HUES64 (cell line): ENCODE measurements at regions not wholly inside any gene's neighbourhood (a gene's known extent, or its start where the extent isn't known, plus 50 kb on each side); places are given as distances from the start of the nearest gene placed in this dataset.

ENCODE experiments used
- H3K27ac ChIP-seq: 2 replicates; pipeline ENCODE4 v1.7.0; 2013; ENCODE audit warnings: low read depth, low read length, inconsistent platforms
- H3K27me3 ChIP-seq: 2 replicates; pipeline ENCODE4 v1.6.1; 2013; ENCODE audit warnings: mild to moderate bottlenecking, low read length; ENCODE audit not compliant: insufficient read depth
- H3K36me3 ChIP-seq: 2 replicates; pipeline ENCODE4 v1.6.1; 2013; ENCODE audit warnings: mild to moderate bottlenecking, low read length; ENCODE audit not compliant: insufficient read depth
- H3K4me1 ChIP-seq: 2 replicates; pipeline ENCODE4 v1.6.1; 2013; ENCODE audit warnings: mild to moderate bottlenecking, low read length, moderate library complexity; ENCODE audit not compliant: insufficient read depth
- H3K4me3 ChIP-seq: 2 replicates; pipeline ENCODE4 v1.5.1; 2013; ENCODE audit warnings: mild to moderate bottlenecking, low read length, moderate library complexity
- H3K9ac ChIP-seq: 2 replicates; pipeline ENCODE4 v1.6.1; 2013; ENCODE audit warnings: mild to moderate bottlenecking, low read depth, low read length
- H3K9me3 ChIP-seq: 2 replicates; pipeline ENCODE4 v1.6.1; 2013; ENCODE audit warnings: low read depth, low read length; ENCODE audit not compliant: insufficient read depth
- WGBS: fragments of 150-250, 120-280 bp; methylation state at CpG from one replicate; pipeline ENCODE4 v1.1.7; 2013; ENCODE audit warnings: missing lambda C conversion rate; 5-methylcytosine and 5-hydroxymethylcytosine counted together

- 91% methylated on average over 12 of the region's 12 CpGs for WGBS
- Histone ChIP-seq H3K36me3 (no peaks in the 10 kb centered on the region), H3K4me1 (peaks cover 6% of the 10 kb centered on the region; the same call in 1 of the 2 replicates), H3K27ac (no peak overlapping the region), H3K4me3 (no peak overlapping the region), H3K9me3 (no peaks in the 10 kb centered on the region), H3K27me3 (no peaks in the 10 kb centered on the region), H3K9ac (no peak overlapping the region)
Measured at GRCh38 chr3:72549761-72550581, 298.3 kb downstream of the SHQ1 start.

GRCh38 chr3:72548981-72549380, 299.3 kb downstream of the SHQ1 start:
- Histone ChIP-seq H3K4me3 (no peak overlapping the region), H3K4me1 (peaks cover 6% of the 10 kb centered on the region), H3K27me3 (no peaks in the 10 kb centered on the region), H3K27ac (no peak overlapping the region), H3K36me3 (no peaks in the 10 kb centered on the region), H3K9me3 (no peaks in the 10 kb centered on the region), H3K9ac (no peak overlapping the region)
- WGBS = 90% methylated on average over 4 of the region's 4 CpGs

GRCh38 chr3:72548461-72548860, 299.8 kb downstream of the SHQ1 start:
- WGBS = no CpG with 5 or more reads among the region's 1 CpG
- Histone ChIP-seq H3K4me1 (peaks cover 6% of the 10 kb centered on the region), H3K4me3 (no peak overlapping the region), H3K9ac (no peak overlapping the region), H3K27ac (no peak overlapping the region), H3K9me3 (no peaks in the 10 kb centered on the region), H3K27me3 (no peaks in the 10 kb centered on the region), H3K36me3 (no peaks in the 10 kb centered on the region)

- WGBS = 92% methylated on average over 3 of the region's 3 CpGs
- Histone ChIP-seq H3K9me3 (no peaks in the 10 kb centered on the region), H3K9ac (no peak overlapping the region), H3K27me3 (no peaks in the 10 kb centered on the region), H3K4me3 (no peak overlapping the region), H3K36me3 (no peaks in the 10 kb centered on the region), H3K27ac (no peak overlapping the region), H3K4me1 (peaks cover 6% of the 10 kb centered on the region)
Measured at GRCh38 chr3:72547183-72547582, 301.1 kb downstream of the SHQ1 start.

GRCh38 chr3:72544239-72544638, 304.0 kb downstream of the SHQ1 start:
- Histone ChIP-seq H3K4me3 (no peak overlapping the region), H3K9me3 (peaks cover 7% of the 10 kb centered on the region; the same call in 1 of the 2 replicates), H3K4me1 (peaks cover 6% of the 10 kb centered on the region), H3K9ac (no peak overlapping the region), H3K27ac (no peak overlapping the region), H3K36me3 (no peaks in the 10 kb centered on the region), H3K27me3 (no peaks in the 10 kb centered on the region)
- WGBS = 62% methylated on average over 3 of the region's 4 CpGs

- Histone ChIP-seq H3K4me3 (no peak overlapping the region), H3K27ac (no peak overlapping the region), H3K36me3 (no peaks in the 10 kb centered on the region), H3K9me3 (peaks cover 7% of the 10 kb centered on the region; the same call in 1 of the 2 replicates), H3K9ac (no peak overlapping the region), H3K27me3 (no peaks in the 10 kb centered on the region; the same call in 1 of the 2 replicates), H3K4me1 (no peaks in the 10 kb centered on the region; the same call in 1 of the 2 replicates)
- WGBS = 94% methylated on average over 3 of the region's 3 CpGs
Measured at GRCh38 chr3:72543246-72543645, 305.0 kb downstream of the SHQ1 start.

- 96% methylated on average over 6 of the region's 6 CpGs for WGBS
- no peaks in the 10 kb centered on the region; the same call in 1 of the 2 replicates for H3K27me3 ChIP-seq
- H3K4me1 ChIP-seq = no peaks in the 10 kb centered on the region; the same call in 1 of the 2 replicates
- no peak overlapping the region for H3K27ac ChIP-seq
- H3K4me3 ChIP-seq = no peak overlapping the region
- peaks cover 7% of the 10 kb centered on the region; the same call in 1 of the 2 replicates for H3K9me3 ChIP-seq
- no peak overlapping the region for H3K9ac ChIP-seq
- H3K36me3 ChIP-seq = no peaks in the 10 kb centered on the region
Measured at GRCh38 chr3:72542781-72543180, 305.5 kb downstream of the SHQ1 start.

- Histone ChIP-seq H3K4me3 (no peak overlapping the region), H3K27me3 (no peaks in the 10 kb centered on the region; the same call in 1 of the 2 replicates), H3K9ac (no peak overlapping the region), H3K4me1 (peaks cover 15% of the 10 kb centered on the region), H3K36me3 (no peaks in the 10 kb centered on the region), H3K9me3 (peaks cover 7% of the 10 kb centered on the region; the same call in 1 of the 2 replicates), H3K27ac (no peak overlapping the region)
- 92% methylated on average over 5 of the region's 5 CpGs for WGBS
Measured at GRCh38 chr3:72539856-72540255, 308.4 kb downstream of the SHQ1 start.

GRCh38 chr3:72538070-72538745, 310.0 kb downstream of the SHQ1 start:
- Histone ChIP-seq H3K9me3 (peaks cover 7% of the 10 kb centered on the region; the same call in 1 of the 2 replicates), H3K27ac (no peak overlapping the region), H3K9ac (no peak overlapping the region), H3K4me1 (peaks cover 15% of the 10 kb centered on the region), H3K36me3 (no peaks in the 10 kb centered on the region), H3K27me3 (no peaks in the 10 kb centered on the region; the same call in 1 of the 2 replicates), H3K4me3 (no peak overlapping the region)
- WGBS = 88% methylated on average over 5 of the region's 6 CpGs

GRCh38 chr3:72537448-72537847, 310.8 kb downstream of the SHQ1 start:
- no peak overlapping the region for H3K4me3 ChIP-seq
- 93% methylated on average over 6 of the region's 6 CpGs for WGBS
- no peaks in the 10 kb centered on the region for H3K36me3 ChIP-seq
- no peak overlapping the region for H3K27ac ChIP-seq
- H3K27me3 ChIP-seq = peaks cover 3% of the 10 kb centered on the region; the same call in 1 of the 2 replicates
- no peak overlapping the region for H3K9ac ChIP-seq
- peaks cover 7% of the 10 kb centered on the region; the same call in 1 of the 2 replicates for H3K9me3 ChIP-seq
- peaks cover 15% of the 10 kb centered on the region for H3K4me1 ChIP-seq

- no peak overlapping the region for H3K9ac ChIP-seq
- H3K27ac ChIP-seq = no peak overlapping the region
- H3K9me3 ChIP-seq = peaks cover 7% of the 10 kb centered on the region; the same call in 1 of the 2 replicates
- 84% methylated on average over 8 of the region's 8 CpGs for WGBS
- no peak overlapping the region for H3K4me3 ChIP-seq
- peaks cover 4% of the 10 kb centered on the region; the same call in 1 of the 2 replicates for H3K27me3 ChIP-seq
- peaks cover 15% of the 10 kb centered on the region for H3K4me1 ChIP-seq
- H3K36me3 ChIP-seq = no peaks in the 10 kb centered on the region
Measured at GRCh38 chr3:72536878-72537267, 311.4 kb downstream of the SHQ1 start.
